ENCODE measurements at regions not wholly inside any gene's neighbourhood (a gene's known extent, or its start where the extent isn't known, plus 50 kb on each side); places are given as distances from the start of the nearest gene placed in this dataset.

- DNase-seq (ENCODE audit: low spot score) (no peak), ATAC-seq (no peak), FAIRE-seq (no peak)
- no TSS peak for BruUV-seq (replicated peaks)
- H3K79me2 ChIP-seq (ENCODE audit: insufficient read depth, low read length), result no peaks in the 10 kb centered on the region
- H4K20me1 ChIP-seq (ENCODE audit: insufficient read depth, low read length), result no peaks in the 10 kb centered on the region
- no peaks in the 10 kb centered on the region for H3K36me3 ChIP-seq (replicated peaks in 1 of 2; ENCODE audit: control insufficient read depth in 1 of 2, insufficient read depth in 2 of 2, low read length in 2 of 2)
- H3K4me1 ChIP-seq (ENCODE audit: insufficient read depth, low read length), result no peaks in the 10 kb centered on the region
- in situ Hi-C loops (cut with HindIII; ENCODE audit: extremely low pct_ligation_motif_present, low pct_unique_long_range_greater_than_20kb), result no loop called here
- CTCF ChIA-PET (ENCODE audit: low intra/inter-chr PET ratio, low total read pairs), result no interaction called here
- H3K27me3 ChIP-seq (ENCODE audit: control insufficient read depth in 1 of 2, insufficient read depth in 2 of 2, low read length in 2 of 2), result no peaks in the 10 kb centered on the region; a peak in 1 of 5 replicates
- H3K4me3 ChIP-seq (replicated peaks in 1 of 3; ENCODE audit: insufficient read depth in 1 of 3, low read depth in 2 of 3, low read length in 3 of 3), result no peak overlapping the region
- intact Hi-C loops (cut with micrococcal nuclease; ENCODE audit: unreplicated experiment), result no loop called here
- no peak overlapping the region for H3K4me2 ChIP-seq (ENCODE audit: low read depth, low read length)
- TF ChIP-seq PPARG (CRISPR knock-in tag; conservative IDR thresholded peaks at IDR 0.05) (no peak), ZSCAN30 (CRISPR knock-in tag; IDR thresholded peaks at IDR 0.05) (no peak)
- POLR2A ChIA-PET, result no interaction called here
- no peaks in the 10 kb centered on the region for H3K9me3 ChIP-seq (ENCODE audit: low read length)
- H3K9ac ChIP-seq (ENCODE audit: insufficient read depth, low read depth, low read length), result no peak overlapping the region
- 28% methylated on average over 8 of the region's 8 CpGs for WGBS (ENCODE audit: low lambda C conversion rate)
- H2AFZ ChIP-seq (ENCODE audit: low read length), result no peak overlapping the region
- no peak overlapping the region for H3K27ac ChIP-seq (ENCODE audit: extremely low read length, insufficient read depth, low read length)
Measured at GRCh38 chr10:65348637-65349036, 1577.2 kb upstream of the LRRTM3 start.

GRCh38 chr10:65350611-65351010 lies 1575.2 kb upstream of the LRRTM3 start:
- Histone ChIP-seq H2AFZ (ENCODE audit: low read length) (no peak overlapping the region), H3K9me3 (ENCODE audit: low read length) (no peaks in the 10 kb centered on the region), H3K27me3 (ENCODE audit: control insufficient read depth in 1 of 2, insufficient read depth in 2 of 2, low read length in 2 of 2) (no peaks in the 10 kb centered on the region; a peak in 1 of 5 replicates), H3K36me3 (replicated peaks in 1 of 2; ENCODE audit: control insufficient read depth in 1 of 2, insufficient read depth in 2 of 2, low read length in 2 of 2) (no peaks in the 10 kb centered on the region), H3K4me1 (ENCODE audit: insufficient read depth, low read length) (no peaks in the 10 kb centered on the region), H4K20me1 (ENCODE audit: insufficient read depth, low read length) (no peaks in the 10 kb centered on the region), H3K27ac (ENCODE audit: extremely low read length, insufficient read depth, low read length) (no peak overlapping the region), H3K9ac (ENCODE audit: insufficient read depth, low read depth, low read length) (no peak overlapping the region), H3K4me3 (replicated peaks in 1 of 3; ENCODE audit: insufficient read depth in 1 of 3, low read depth in 2 of 3, low read length in 3 of 3) (no peak overlapping the region), H3K4me2 (ENCODE audit: low read depth, low read length) (no peak overlapping the region), H3K79me2 (ENCODE audit: insufficient read depth, low read length) (no peaks in the 10 kb centered on the region)
- ATAC-seq (no peak), DNase-seq (ENCODE audit: low spot score) (no peak), FAIRE-seq (no peak)
- intact Hi-C loops (cut with micrococcal nuclease; ENCODE audit: unreplicated experiment) (no loop called here), in situ Hi-C loops (cut with HindIII; ENCODE audit: extremely low pct_ligation_motif_present, low pct_unique_long_range_greater_than_20kb) (no loop called here)
- POLR2A ChIA-PET, result no interaction called here
- no TSS peak for BruUV-seq (replicated peaks)
- WGBS (ENCODE audit: low lambda C conversion rate), result 3% methylated on average over 3 of the region's 3 CpGs
- CTCF ChIA-PET (ENCODE audit: low intra/inter-chr PET ratio, low total read pairs), result no interaction called here
- TF ChIP-seq YEATS2 (CRISPR knock-in tag; IDR thresholded peaks at IDR 0.05; ENCODE audit: borderline replicate concordance), result no peak
- no peak for TF ChIP-seq RAD51 (IDR thresholded peaks at IDR 0.05; ENCODE audit: borderline replicate concordance)
- no peak for TF ChIP-seq GLI4 (CRISPR knock-in tag; IDR thresholded peaks at IDR 0.05; ENCODE audit: borderline replicate concordance)
- no peak for TF ChIP-seq U2AF2 (IDR thresholded peaks at IDR 0.05; ENCODE audit: low read depth, low read length)
- TF ChIP-seq KAT8 (CRISPR knock-in tag; IDR thresholded peaks at IDR 0.05), result no peak
- no peak for TF ChIP-seq ZC3H4 (CRISPR knock-in tag; IDR thresholded peaks at IDR 0.05; ENCODE audit: borderline replicate concordance)
- TF ChIP-seq ZNF30 (CRISPR knock-in tag; IDR thresholded peaks at IDR 0.05), result no peak
- TF ChIP-seq ZNF280B (CRISPR knock-in tag; IDR thresholded peaks at IDR 0.05; ENCODE audit: borderline replicate concordance), result no peak
- TF ChIP-seq ZNF235 (CRISPR knock-in tag; IDR thresholded peaks at IDR 0.05; ENCODE audit: borderline replicate concordance), result no peak
- TF ChIP-seq HES4 (CRISPR knock-in tag; IDR thresholded peaks at IDR 0.05; ENCODE audit: borderline replicate concordance), result no peak
- no peak for TF ChIP-seq ARNT2 (CRISPR knock-in tag; IDR thresholded peaks at IDR 0.05; ENCODE audit: low read depth)
- no peak for TF ChIP-seq ZNF558 (CRISPR knock-in tag; IDR thresholded peaks at IDR 0.05; ENCODE audit: borderline replicate concordance)
- TF ChIP-seq MAX (IDR thresholded peaks at IDR 0.05), result no peak
- no peak for TF ChIP-seq ZFP41 (CRISPR knock-in tag; IDR thresholded peaks at IDR 0.05; ENCODE audit: borderline replicate concordance)
- no peak for TF ChIP-seq ZNF510 (CRISPR knock-in tag; IDR thresholded peaks at IDR 0.05; ENCODE audit: low read depth)
- TF ChIP-seq ZNF317 (CRISPR knock-in tag; IDR thresholded peaks at IDR 0.05), result no peak

Measured in HepG2 (cell line).